Peyer's patch (tissue), 4 donors: ENCODE measurements at regions not wholly inside any gene's neighbourhood (a gene's known extent, or its start where the extent isn't known, plus 50 kb on each side); places are given as distances from the start of the nearest gene placed in this dataset.

Experiments used
- POLR2A ChIP-seq, 2 donors: fragments of 450-650 bp; IDR thresholded peaks; one replicate each; pipeline ENCODE4 v1.5.1; 2017; ENCODE audit warnings: antibody characterized with exemption in 2 of 2, mild to moderate bottlenecking in 2 of 2, moderate library complexity in 2 of 2
- TF ChIP-seq, protein P1 (sequence below), 6 experiments: fragments of 450-650 bp in 4 of 6; fragments of 200-600 bp in 2 of 6; sonication (generic) in 1 of 6; IDR thresholded peaks; one replicate each; pipeline ENCODE4 v1.5.1; 2017 to 2019; ENCODE audit warnings: antibody characterized with exemption in 6 of 6, mild to moderate bottlenecking in 3 of 6, moderate library complexity in 1 of 6

DNA sequence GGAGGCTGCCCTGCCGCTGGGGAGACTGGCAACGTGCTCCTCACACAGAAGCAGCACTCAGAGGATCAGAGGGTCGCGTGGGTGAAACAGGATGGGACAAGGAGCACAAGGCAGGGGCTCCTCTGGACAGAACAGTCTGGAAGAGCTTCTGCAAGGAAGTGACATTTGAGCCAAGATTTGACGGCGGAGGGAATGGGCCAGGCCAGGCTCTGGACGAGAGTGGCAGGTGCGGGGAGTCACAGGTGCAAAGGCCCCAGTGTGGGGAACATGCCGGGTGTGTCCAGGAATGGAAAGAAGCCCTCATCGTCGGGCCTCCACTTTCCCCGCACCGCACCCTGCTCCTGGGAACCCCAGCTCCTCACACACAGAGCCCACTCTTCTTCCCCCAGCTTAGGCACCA, 84.0 kb downstream of the RFLNA start:
- TF ChIP-seq, protein P1, sequence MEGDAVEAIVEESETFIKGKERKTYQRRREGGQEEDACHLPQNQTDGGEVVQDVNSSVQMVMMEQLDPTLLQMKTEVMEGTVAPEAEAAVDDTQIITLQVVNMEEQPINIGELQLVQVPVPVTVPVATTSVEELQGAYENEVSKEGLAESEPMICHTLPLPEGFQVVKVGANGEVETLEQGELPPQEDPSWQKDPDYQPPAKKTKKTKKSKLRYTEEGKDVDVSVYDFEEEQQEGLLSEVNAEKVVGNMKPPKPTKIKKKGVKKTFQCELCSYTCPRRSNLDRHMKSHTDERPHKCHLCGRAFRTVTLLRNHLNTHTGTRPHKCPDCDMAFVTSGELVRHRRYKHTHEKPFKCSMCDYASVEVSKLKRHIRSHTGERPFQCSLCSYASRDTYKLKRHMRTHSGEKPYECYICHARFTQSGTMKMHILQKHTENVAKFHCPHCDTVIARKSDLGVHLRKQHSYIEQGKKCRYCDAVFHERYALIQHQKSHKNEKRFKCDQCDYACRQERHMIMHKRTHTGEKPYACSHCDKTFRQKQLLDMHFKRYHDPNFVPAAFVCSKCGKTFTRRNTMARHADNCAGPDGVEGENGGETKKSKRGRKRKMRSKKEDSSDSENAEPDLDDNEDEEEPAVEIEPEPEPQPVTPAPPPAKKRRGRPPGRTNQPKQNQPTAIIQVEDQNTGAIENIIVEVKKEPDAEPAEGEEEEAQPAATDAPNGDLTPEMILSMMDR (IDR thresholded peaks at IDR 0.05), result no peak
- no peak for TF ChIP-seq POLR2A (IDR thresholded peaks at IDR 0.05)
